ENCODE measurements at regions not wholly inside any gene's neighbourhood (a gene's known extent, or its start where the extent isn't known, plus 50 kb on each side); places are given as distances from the start of the nearest gene placed in this dataset.

DNA sequence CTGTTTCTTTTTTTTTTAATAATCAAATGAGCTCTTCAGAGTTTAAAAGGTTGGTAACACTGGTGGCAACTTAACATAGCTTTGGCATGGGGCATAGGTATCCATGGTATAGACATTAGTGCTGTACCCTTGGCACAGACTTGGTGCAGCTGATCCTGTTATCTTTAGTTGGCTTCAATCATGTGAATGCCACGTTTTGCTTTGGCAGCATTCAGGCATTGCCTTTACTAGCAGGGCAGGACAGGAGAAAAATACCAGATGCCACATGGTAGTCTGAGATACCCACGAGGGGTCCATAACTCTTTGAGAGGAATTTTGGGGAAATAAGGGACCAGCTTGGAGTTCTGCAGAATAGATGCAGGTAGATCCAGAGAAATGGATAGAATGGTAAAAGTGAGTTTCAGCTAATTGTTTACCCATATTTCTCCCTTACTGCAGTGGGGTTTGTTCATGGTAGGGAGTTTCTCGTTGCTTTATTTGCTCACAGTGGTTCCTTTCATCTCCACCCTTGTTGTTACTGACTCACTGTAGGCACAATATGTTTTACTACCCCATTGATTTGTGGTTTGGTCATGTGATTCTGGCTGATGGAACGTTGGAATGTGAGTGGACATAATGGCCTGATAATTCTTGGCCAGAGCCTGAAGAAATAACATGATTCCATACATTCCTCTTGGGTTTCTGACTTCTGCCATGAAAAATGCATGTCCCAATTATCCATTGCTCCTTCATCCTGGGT lies 342.7 kb downstream of the GLUD2 start:
- H3K4me1 ChIP-seq (ENCODE audit: control insufficient read depth in 4 of 4, insufficient read depth in 4 of 4, low read length in 3 of 4): no peaks in the 10 kb centered on the region
- WGBS: 50% methylated on average over 4 of the region's 4 CpGs
- no peak for TF ChIP-seq HNF4A (conservative IDR thresholded peaks at IDR 0.05)
- no peaks in the 10 kb centered on the region for H3K27me3 ChIP-seq (ENCODE audit: control insufficient read depth in 4 of 4, insufficient read depth in 4 of 4, low read length in 3 of 4)
- DNase-seq (ENCODE audit: low spot score): no peak
- no peak overlapping the region for H3K27ac ChIP-seq (ENCODE audit: low read depth in 1 of 2, low read length in 2 of 2)
- no peaks in the 10 kb centered on the region for H3K9me3 ChIP-seq (ENCODE audit: control insufficient read depth in 4 of 4, low read length in 3 of 4)
- H3K36me3 ChIP-seq (ENCODE audit: control insufficient read depth in 4 of 4, insufficient read depth in 3 of 4, low read depth in 1 of 4, low read length in 3 of 4): no peaks in the 10 kb centered on the region
- H3K9ac ChIP-seq (ENCODE audit: low read depth in 1 of 2, low read length in 2 of 2): no peak overlapping the region
- H3K4me3 ChIP-seq (ENCODE audit: low read depth in 1 of 3, low read length in 3 of 3): no peak overlapping the region

DNA sequence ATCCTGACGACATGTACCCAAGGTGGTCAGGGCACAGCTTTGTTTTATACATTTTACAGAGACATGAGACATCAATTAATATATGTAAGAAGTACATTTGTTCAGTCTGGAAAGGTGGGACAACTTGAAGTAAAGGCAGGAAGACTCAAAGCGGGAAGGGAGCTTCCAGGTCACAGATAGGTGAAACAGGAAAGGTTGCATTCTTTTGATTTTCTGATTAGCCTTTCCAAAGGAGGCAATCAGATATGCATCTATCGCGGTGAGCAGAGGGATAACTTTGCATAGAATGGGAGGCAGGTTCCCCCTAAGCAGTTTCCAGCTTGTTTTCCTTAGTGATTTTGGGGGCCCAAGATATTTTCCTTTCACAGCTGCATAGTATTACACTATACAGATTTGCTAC lies 358.4 kb downstream of the GLUD2 start:
- no peaks in the 10 kb centered on the region for H3K4me1 ChIP-seq (ENCODE audit: control insufficient read depth in 4 of 4, insufficient read depth in 4 of 4, low read length in 3 of 4)
- H3K27me3 ChIP-seq (ENCODE audit: control insufficient read depth in 4 of 4, insufficient read depth in 4 of 4, low read length in 3 of 4): no peaks in the 10 kb centered on the region
- no peak for TF ChIP-seq EGR1 (IDR thresholded peaks at IDR 0.05; ENCODE audit: low read depth in 2 of 2)
- TF ChIP-seq, protein P1, sequence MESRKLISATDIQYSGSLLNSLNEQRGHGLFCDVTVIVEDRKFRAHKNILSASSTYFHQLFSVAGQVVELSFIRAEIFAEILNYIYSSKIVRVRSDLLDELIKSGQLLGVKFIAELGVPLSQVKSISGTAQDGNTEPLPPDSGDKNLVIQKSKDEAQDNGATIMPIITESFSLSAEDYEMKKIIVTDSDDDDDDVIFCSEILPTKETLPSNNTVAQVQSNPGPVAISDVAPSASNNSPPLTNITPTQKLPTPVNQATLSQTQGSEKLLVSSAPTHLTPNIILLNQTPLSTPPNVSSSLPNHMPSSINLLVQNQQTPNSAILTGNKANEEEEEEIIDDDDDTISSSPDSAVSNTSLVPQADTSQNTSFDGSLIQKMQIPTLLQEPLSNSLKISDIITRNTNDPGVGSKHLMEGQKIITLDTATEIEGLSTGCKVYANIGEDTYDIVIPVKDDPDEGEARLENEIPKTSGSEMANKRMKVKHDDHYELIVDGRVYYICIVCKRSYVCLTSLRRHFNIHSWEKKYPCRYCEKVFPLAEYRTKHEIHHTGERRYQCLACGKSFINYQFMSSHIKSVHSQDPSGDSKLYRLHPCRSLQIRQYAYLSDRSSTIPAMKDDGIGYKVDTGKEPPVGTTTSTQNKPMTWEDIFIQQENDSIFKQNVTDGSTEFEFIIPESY (IDR thresholded peaks at IDR 0.05): no peak
- no peak for TF ChIP-seq FOXA2 (IDR thresholded peaks at IDR 0.05)
- no peak for TF ChIP-seq NR2F2 (IDR thresholded peaks at IDR 0.05)
- TF ChIP-seq, protein P2, sequence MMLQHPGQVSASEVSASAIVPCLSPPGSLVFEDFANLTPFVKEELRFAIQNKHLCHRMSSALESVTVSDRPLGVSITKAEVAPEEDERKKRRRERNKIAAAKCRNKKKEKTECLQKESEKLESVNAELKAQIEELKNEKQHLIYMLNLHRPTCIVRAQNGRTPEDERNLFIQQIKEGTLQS (IDR thresholded peaks at IDR 0.05): no peak
- no peak for TF ChIP-seq RXRA (IDR thresholded peaks at IDR 0.05)
- TF ChIP-seq FOXA1 (IDR thresholded peaks at IDR 0.05): no peak
- TF ChIP-seq SP1 (IDR thresholded peaks at IDR 0.05): no peak
- TF ChIP-seq, protein P3, sequence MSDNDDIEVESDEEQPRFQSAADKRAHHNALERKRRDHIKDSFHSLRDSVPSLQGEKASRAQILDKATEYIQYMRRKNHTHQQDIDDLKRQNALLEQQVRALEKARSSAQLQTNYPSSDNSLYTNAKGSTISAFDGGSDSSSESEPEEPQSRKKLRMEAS (IDR thresholded peaks at IDR 0.05): no peak
- TF ChIP-seq, protein P4, sequence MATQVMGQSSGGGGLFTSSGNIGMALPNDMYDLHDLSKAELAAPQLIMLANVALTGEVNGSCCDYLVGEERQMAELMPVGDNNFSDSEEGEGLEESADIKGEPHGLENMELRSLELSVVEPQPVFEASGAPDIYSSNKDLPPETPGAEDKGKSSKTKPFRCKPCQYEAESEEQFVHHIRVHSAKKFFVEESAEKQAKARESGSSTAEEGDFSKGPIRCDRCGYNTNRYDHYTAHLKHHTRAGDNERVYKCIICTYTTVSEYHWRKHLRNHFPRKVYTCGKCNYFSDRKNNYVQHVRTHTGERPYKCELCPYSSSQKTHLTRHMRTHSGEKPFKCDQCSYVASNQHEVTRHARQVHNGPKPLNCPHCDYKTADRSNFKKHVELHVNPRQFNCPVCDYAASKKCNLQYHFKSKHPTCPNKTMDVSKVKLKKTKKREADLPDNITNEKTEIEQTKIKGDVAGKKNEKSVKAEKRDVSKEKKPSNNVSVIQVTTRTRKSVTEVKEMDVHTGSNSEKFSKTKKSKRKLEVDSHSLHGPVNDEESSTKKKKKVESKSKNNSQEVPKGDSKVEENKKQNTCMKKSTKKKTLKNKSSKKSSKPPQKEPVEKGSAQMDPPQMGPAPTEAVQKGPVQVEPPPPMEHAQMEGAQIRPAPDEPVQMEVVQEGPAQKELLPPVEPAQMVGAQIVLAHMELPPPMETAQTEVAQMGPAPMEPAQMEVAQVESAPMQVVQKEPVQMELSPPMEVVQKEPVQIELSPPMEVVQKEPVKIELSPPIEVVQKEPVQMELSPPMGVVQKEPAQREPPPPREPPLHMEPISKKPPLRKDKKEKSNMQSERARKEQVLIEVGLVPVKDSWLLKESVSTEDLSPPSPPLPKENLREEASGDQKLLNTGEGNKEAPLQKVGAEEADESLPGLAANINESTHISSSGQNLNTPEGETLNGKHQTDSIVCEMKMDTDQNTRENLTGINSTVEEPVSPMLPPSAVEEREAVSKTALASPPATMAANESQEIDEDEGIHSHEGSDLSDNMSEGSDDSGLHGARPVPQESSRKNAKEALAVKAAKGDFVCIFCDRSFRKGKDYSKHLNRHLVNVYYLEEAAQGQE (IDR thresholded peaks at IDR 0.05): no peak
- no peak for TF ChIP-seq GABPA (IDR thresholded peaks at IDR 0.05 in 1 of 2, conservative IDR thresholded peaks at IDR 0.05 in 1 of 2)
- no peak for TF ChIP-seq TAF1 (conservative IDR thresholded peaks at IDR 0.05)
- TF ChIP-seq RAD21 (IDR thresholded peaks at IDR 0.05): no peak
- no peak for TF ChIP-seq JUND (IDR thresholded peaks at IDR 0.05)
- no peak for TF ChIP-seq HNF4G (IDR thresholded peaks at IDR 0.05)
- no peak for TF ChIP-seq YY1 (IDR thresholded peaks at IDR 0.05)
- TF ChIP-seq, protein P5, sequence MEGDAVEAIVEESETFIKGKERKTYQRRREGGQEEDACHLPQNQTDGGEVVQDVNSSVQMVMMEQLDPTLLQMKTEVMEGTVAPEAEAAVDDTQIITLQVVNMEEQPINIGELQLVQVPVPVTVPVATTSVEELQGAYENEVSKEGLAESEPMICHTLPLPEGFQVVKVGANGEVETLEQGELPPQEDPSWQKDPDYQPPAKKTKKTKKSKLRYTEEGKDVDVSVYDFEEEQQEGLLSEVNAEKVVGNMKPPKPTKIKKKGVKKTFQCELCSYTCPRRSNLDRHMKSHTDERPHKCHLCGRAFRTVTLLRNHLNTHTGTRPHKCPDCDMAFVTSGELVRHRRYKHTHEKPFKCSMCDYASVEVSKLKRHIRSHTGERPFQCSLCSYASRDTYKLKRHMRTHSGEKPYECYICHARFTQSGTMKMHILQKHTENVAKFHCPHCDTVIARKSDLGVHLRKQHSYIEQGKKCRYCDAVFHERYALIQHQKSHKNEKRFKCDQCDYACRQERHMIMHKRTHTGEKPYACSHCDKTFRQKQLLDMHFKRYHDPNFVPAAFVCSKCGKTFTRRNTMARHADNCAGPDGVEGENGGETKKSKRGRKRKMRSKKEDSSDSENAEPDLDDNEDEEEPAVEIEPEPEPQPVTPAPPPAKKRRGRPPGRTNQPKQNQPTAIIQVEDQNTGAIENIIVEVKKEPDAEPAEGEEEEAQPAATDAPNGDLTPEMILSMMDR (IDR thresholded peaks at IDR 0.05; ENCODE audit: low read depth, low read length, missing input control): no peak
- H3K36me3 ChIP-seq (ENCODE audit: control insufficient read depth in 4 of 4, insufficient read depth in 3 of 4, low read depth in 1 of 4, low read length in 3 of 4): no peaks in the 10 kb centered on the region
- no peak overlapping the region for H3K9ac ChIP-seq (ENCODE audit: low read depth in 1 of 2, low read length in 2 of 2)
- no peak for DNase-seq (ENCODE audit: low spot score)
- no peaks in the 10 kb centered on the region for H3K9me3 ChIP-seq (ENCODE audit: control insufficient read depth in 4 of 4, low read length in 3 of 4)
- no peak overlapping the region for H3K27ac ChIP-seq (ENCODE audit: low read depth in 1 of 2, low read length in 2 of 2)
- 42% methylated on average over 4 of the region's 4 CpGs for WGBS
- H3K4me3 ChIP-seq (ENCODE audit: low read depth in 1 of 3, low read length in 3 of 3): no peak overlapping the region
